ENCODE measurements at regions not wholly inside any gene's neighbourhood (a gene's known extent, or its start where the extent isn't known, plus 50 kb on each side); places are given as distances from the start of the nearest gene placed in this dataset.

GRCh38 chr2:133949595-133949994 lies 304.3 kb upstream of the MGAT5 start:
- DNase-seq, result no peak

GRCh38 chr2:133951209-133951608 lies 302.7 kb upstream of the MGAT5 start:
- no peak for DNase-seq

- DNase-seq, result no peak
These were observed 301.5 kb upstream of the MGAT5 start for GRCh38 chr2:133952420-133952819.

GRCh38 chr2:133952896-133953295 lies 301.0 kb upstream of the MGAT5 start:
- DNase-seq, result no peak

GRCh38 chr2:133953524-133953923 lies 300.3 kb upstream of the MGAT5 start:
- no peak for DNase-seq

GRCh38 chr2:133954636-133955035 lies 299.2 kb upstream of the MGAT5 start:
- DNase-seq, result no peak

GRCh38 chr2:133955169-133955568 lies 298.7 kb upstream of the MGAT5 start:
- DNase-seq, result no peak

GRCh38 chr2:133956434-133956935 lies 297.4 kb upstream of the MGAT5 start:
- no peak for DNase-seq

- no peak for DNase-seq
These were observed 296.0 kb upstream of the MGAT5 start for GRCh38 chr2:133957724-133958480.

- no peak for DNase-seq
These were observed 294.8 kb upstream of the MGAT5 start for GRCh38 chr2:133959066-133959465.

GRCh38 chr2:133966720-133967304 lies 287.1 kb upstream of the MGAT5 start:
- DNase-seq, result no peak

GRCh38 chr2:133967326-133967725 lies 286.5 kb upstream of the MGAT5 start:
- no peak for DNase-seq

- DNase-seq, result peak; percentile 6 to 15
These were observed 285.4 kb upstream of the MGAT5 start for GRCh38 chr2:133968446-133968845.

- DNase-seq, result no peak
These were observed 283.2 kb upstream of the MGAT5 start for GRCh38 chr2:133970641-133971040.

- DNase-seq, result no peak
These were observed 281.6 kb upstream of the MGAT5 start for GRCh38 chr2:133972297-133972696.

GRCh38 chr2:133972786-133973185 lies 281.1 kb upstream of the MGAT5 start:
- DNase-seq, result no peak

GRCh38 chr2:133974353-133974752 lies 279.5 kb upstream of the MGAT5 start:
- no peak for DNase-seq

GRCh38 chr2:133975135-133975534 lies 278.7 kb upstream of the MGAT5 start:
- DNase-seq, result no peak

GRCh38 chr2:133975676-133976428 lies 278.0 kb upstream of the MGAT5 start:
- DNase-seq, result no peak

- DNase-seq, result no peak
These were observed 277.2 kb upstream of the MGAT5 start for GRCh38 chr2:133976659-133977058.

- peak in 1 of 2 experiments; percentile 6 for DNase-seq
These were observed 276.5 kb upstream of the MGAT5 start for GRCh38 chr2:133977405-133977804.

GRCh38 chr2:133982256-133982655 lies 271.6 kb upstream of the MGAT5 start:
- DNase-seq, result no peak

GRCh38 chr2:133985563-133985962 lies 268.3 kb upstream of the MGAT5 start:
- no peak for DNase-seq
